CD8-positive, alpha-beta memory T cell (primary cell): ENCODE measurements at regions not wholly inside any gene's neighbourhood (a gene's known extent, or its start where the extent isn't known, plus 50 kb on each side); places are given as distances from the start of the nearest gene placed in this dataset.
"Not testable (repeated sequence)": the region's sequence is repeated elsewhere in the genome, so short reads cannot be mapped to it uniquely, and the experiment has no call there.

Source experiments
- CTCF ChIA-PET: fragments of 350-600 bp; sonication (Branson Sonifier 250); formaldehyde crosslinking; loops from one replicate; lab custom pipeline; 2021; ENCODE audit warnings: antibody characterized with exemption; lab: Charles Lee
- POLR2A ChIA-PET: fragments of 350-600 bp; sonication (Branson Sonifier 250); formaldehyde crosslinking; loops from one replicate; lab custom pipeline; 2021; ENCODE audit warnings: antibody characterized with exemption; lab: Charles Lee
- DNase-seq, 5 donors: peaks; one replicate each; pipeline versions ENCODE4 v3.0.0 to v3.0.0-alpha.2; 2020 to 2022; ENCODE audit warnings: mixed read lengths in 1 of 5
- H3K27ac ChIP-seq: one replicate; pipeline ENCODE4 v1.7.0; 2013; ENCODE audit warnings: low read depth, mild to moderate bottlenecking, low read length, moderate library complexity
- H3K27me3 ChIP-seq: 2 replicates; pipeline ENCODE4 v1.7.0; 2013; ENCODE audit warnings: low read length, mild to moderate bottlenecking; ENCODE audit not compliant: insufficient read depth, poor library complexity, severe bottlenecking
- H3K36me3 ChIP-seq: 2 replicates; pipeline ENCODE4 v1.7.0; 2013; ENCODE audit warnings: mild to moderate bottlenecking, low read length, moderate library complexity; ENCODE audit not compliant: insufficient read depth
- H3K4me1 ChIP-seq: 2 replicates; pipeline ENCODE4 v1.7.0; 2013; ENCODE audit warnings: mild to moderate bottlenecking, low read length, moderate library complexity; ENCODE audit not compliant: insufficient read depth
- H3K4me3 ChIP-seq: 2 replicates; pipeline ENCODE4 v1.7.0; 2013; ENCODE audit warnings: mild to moderate bottlenecking, low read length
- H3K9me3 ChIP-seq: 2 replicates; pipeline ENCODE4 v1.7.0; 2013; ENCODE audit warnings: mild to moderate bottlenecking, low read length
- H3K27ac Mint-ChIP-seq, 8 donors: one replicate each; pipeline ENCODE4 v1.8.0; 2020 to 2021; ENCODE audit warnings: mixed read lengths in 8 of 8, mild to moderate bottlenecking in 6 of 8, inconsistent platforms in 3 of 8, moderate library complexity in 3 of 8
- H3K27me3 Mint-ChIP-seq, 2 donors: one replicate each; pipeline ENCODE4 v1.8.0; 2020 to 2021; ENCODE audit warnings: mixed read lengths in 2 of 2, mild to moderate bottlenecking in 1 of 2, moderate library complexity in 1 of 2
- H3K36me3 Mint-ChIP-seq, 3 donors: one replicate each; pipeline ENCODE4 v1.8.0; 2020 to 2021; ENCODE audit warnings: mixed read lengths in 3 of 3, inconsistent platforms in 1 of 3, mild to moderate bottlenecking in 1 of 3
- H3K4me1 Mint-ChIP-seq, 3 donors: one replicate each; pipeline ENCODE4 v1.8.0; 2020 to 2021; ENCODE audit warnings: mixed read lengths in 3 of 3, inconsistent platforms in 1 of 3, mild to moderate bottlenecking in 1 of 3
- H3K4me3 Mint-ChIP-seq, 7 donors: one replicate each; pipeline ENCODE4 v1.8.0; 2020 to 2021; ENCODE audit warnings: mixed read lengths in 7 of 7, mild to moderate bottlenecking in 6 of 7, moderate library complexity in 4 of 7, inconsistent platforms in 2 of 7
- H3K9me3 Mint-ChIP-seq, 5 donors: one replicate each; pipeline ENCODE4 v1.8.0; 2020 to 2022; ENCODE audit warnings: mixed read lengths in 5 of 5, mild to moderate bottlenecking in 3 of 5, moderate library complexity in 2 of 5, inconsistent platforms in 1 of 5

DNA sequence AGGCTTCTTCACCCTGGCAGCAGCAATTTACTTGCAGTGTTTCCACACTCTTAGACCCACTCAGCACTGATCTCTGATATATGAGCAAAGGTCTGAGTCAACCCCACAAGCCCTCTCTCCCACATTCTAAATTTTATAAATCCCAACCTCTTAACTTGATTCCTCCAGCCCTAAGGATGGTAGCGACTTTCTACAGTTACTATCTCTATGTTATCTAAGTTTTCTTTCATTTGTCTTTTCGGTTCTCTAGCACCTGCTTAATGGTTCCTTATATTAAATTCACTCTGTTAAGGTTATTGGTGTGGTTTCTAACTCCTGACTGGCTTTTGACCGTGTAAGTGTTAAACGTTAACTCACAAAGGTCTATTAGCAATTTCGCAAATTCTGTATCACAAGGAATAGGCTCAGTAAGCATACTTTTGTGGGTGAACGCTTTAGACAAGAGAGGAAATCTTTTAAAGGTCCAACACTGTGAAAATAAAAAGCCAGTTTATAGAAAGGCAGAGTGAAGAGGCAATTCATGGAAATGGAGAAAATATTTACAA is 99.3 kb downstream of the DLEU7 start:
- POLR2A ChIA-PET: no interaction called here
- Mint-ChIP-seq H3K27me3 (peaks cover 0 to 7% of the 10 kb centered on the region in 2 donors), H3K4me1 (peaks cover 8 to 12% (median 9%) of the 10 kb centered on the region in 3 donors), H3K4me3 (no peak overlapping the region), H3K27ac (no peak overlapping the region), H3K36me3 (no peaks in the 10 kb centered on the region), H3K9me3 (no peaks in the 10 kb centered on the region)
- no peaks in the 10 kb centered on the region for H3K9me3 ChIP-seq
- no peak for DNase-seq
- no peak overlapping the region for H3K27ac ChIP-seq
- H3K4me3 ChIP-seq: no peak overlapping the region
- no peaks in the 10 kb centered on the region for H3K27me3 ChIP-seq
- H3K36me3 ChIP-seq: no peaks in the 10 kb centered on the region
- CTCF ChIA-PET: no interaction called here
- H3K4me1 ChIP-seq: no peaks in the 10 kb centered on the region

DNA sequence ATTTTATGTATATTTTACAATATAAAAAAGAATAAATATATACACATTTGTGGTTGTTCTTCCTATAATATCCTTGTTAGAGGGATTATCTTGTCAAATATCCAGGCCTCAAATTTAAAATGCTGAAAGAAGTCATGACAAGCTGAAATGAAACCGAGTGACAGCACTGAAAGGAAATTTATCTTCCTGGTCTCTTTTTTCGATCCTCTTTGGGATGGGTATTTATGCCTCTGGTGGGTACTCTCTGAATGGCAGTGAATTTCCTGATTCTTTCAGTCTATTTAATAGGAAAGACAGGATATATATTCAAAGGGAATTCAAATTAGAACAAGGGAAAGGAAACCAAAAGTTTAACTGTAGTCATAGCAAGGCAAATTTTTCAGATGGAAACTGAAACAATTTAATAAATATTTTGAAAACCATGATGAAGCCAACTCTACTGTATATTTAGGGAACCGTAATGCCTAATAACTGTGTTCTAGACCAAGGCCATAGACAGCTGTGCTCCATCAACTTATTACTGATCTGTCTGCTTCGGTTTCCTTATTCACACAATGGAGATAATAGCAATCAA is 97.9 kb downstream of the DLEU7 start:
- DNase-seq: no peak
- no peaks in the 10 kb centered on the region for H3K36me3 ChIP-seq
- H3K4me1 ChIP-seq: no peaks in the 10 kb centered on the region
- H3K27ac ChIP-seq: no peak overlapping the region
- Mint-ChIP-seq H3K27me3 (peaks cover 1 to 12% of the 10 kb centered on the region in 2 donors), H3K4me3 (no peak overlapping the region), H3K27ac (no peak overlapping the region), H3K4me1 (peaks cover 8 to 12% (median 9%) of the 10 kb centered on the region in 3 donors), H3K9me3 (peaks cover 0 to 4% (median 0%) of the 10 kb centered on the region in 5 donors), H3K36me3 (peaks cover 0 to 6% (median 0%) of the 10 kb centered on the region in 3 donors)
- H3K27me3 ChIP-seq: no peaks in the 10 kb centered on the region
- no peaks in the 10 kb centered on the region for H3K9me3 ChIP-seq
- H3K4me3 ChIP-seq: no peak overlapping the region
- ChIA-PET POLR2A (no interaction called here), CTCF (no interaction called here)

DNA sequence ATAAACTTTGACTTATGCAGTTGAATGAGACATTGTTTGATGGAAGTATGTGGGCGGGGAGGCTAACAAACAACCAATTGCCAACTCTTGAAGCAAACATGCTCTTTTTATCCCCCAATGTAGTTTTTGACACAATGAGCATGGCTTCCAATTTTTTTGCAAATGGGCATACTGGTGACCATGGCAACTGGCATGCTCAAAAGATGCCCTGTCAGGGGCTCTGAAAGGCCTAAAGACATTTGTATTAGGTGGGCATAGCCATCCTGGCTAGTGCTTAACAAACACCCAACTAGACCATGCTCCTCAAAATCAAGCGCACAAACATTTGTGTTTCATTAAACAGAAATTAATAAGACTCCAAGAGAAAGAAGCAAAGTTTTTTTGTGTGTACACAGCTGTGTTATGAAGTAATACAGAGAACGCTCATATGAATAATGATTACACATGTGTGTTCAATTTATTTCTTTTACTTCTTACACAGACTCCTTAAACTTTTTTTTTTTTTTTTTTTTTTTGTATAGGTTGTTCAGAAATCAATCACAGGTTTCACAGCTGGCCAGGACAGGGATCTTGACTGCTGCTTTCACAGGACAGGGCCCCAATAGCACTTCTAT is 95.6 kb downstream of the DLEU7 start:
- H3K36me3 ChIP-seq: no peaks in the 10 kb centered on the region
- Mint-ChIP-seq H3K9me3 (peaks cover 0 to 4% (median 0%) of the 10 kb centered on the region in 5 donors), H3K4me3 (no peak overlapping the region), H3K4me1 (peaks cover 2 to 4% (median 3%) of the 10 kb centered on the region in 3 donors), H3K36me3 (peaks cover 0 to 10% (median 0%) of the 10 kb centered on the region in 3 donors), H3K27ac (no peak overlapping the region), H3K27me3 (peaks cover 6 to 24% of the 10 kb centered on the region in 2 donors)
- no peaks in the 10 kb centered on the region for H3K9me3 ChIP-seq
- H3K4me3 ChIP-seq: no peak overlapping the region
- ChIA-PET POLR2A (no interaction called here), CTCF (no interaction called here)
- H3K27ac ChIP-seq: no peak overlapping the region
- DNase-seq: no peak
- no peaks in the 10 kb centered on the region for H3K4me1 ChIP-seq
- H3K27me3 ChIP-seq: no peaks in the 10 kb centered on the region

- H3K4me1 Mint-ChIP-seq, H3K9me3 Mint-ChIP-seq, H3K4me3 Mint-ChIP-seq, DNase-seq, H3K27ac Mint-ChIP-seq, H3K4me1 ChIP-seq, H3K4me3 ChIP-seq, H3K27ac ChIP-seq, H3K27me3 ChIP-seq, H3K36me3 ChIP-seq, POLR2A ChIA-PET, H3K9me3 ChIP-seq: not testable (repeated sequence)
- Mint-ChIP-seq H3K27me3 (peaks cover 8 to 21% of the 10 kb centered on the region in 2 donors), H3K36me3 (peaks cover 0 to 22% (median 0%) of the 10 kb centered on the region in 3 donors)
- CTCF ChIA-PET: interaction anchor here (1.3 kb wide), 1 partner anchor 23 kb away, joined by 3 read pairs; no protein-coding TSS in a partner anchor
Measured at GRCh38 chr13:50753221-50753620, 90.3 kb downstream of the DLEU7 start.

- POLR2A ChIA-PET, H3K27me3 ChIP-seq, H3K27ac ChIP-seq, H3K36me3 ChIP-seq, H3K4me3 Mint-ChIP-seq, H3K4me1 ChIP-seq, H3K4me1 Mint-ChIP-seq, H3K9me3 ChIP-seq, DNase-seq, H3K9me3 Mint-ChIP-seq, H3K27ac Mint-ChIP-seq, H3K4me3 ChIP-seq: not testable (repeated sequence)
- CTCF ChIA-PET: interaction anchor here (1.8 kb wide), 1 partner anchor 137 kb away, joined by 4 read pairs; no protein-coding TSS in a partner anchor
- H3K36me3 Mint-ChIP-seq: peaks cover 0 to 20% (median 4%) of the 10 kb centered on the region in 3 donors
- peaks cover 6 to 18% of the 10 kb centered on the region in 2 donors for H3K27me3 Mint-ChIP-seq
Measured at GRCh38 chr13:50755862-50756685, 87.4 kb downstream of the DLEU7 start.

DNA sequence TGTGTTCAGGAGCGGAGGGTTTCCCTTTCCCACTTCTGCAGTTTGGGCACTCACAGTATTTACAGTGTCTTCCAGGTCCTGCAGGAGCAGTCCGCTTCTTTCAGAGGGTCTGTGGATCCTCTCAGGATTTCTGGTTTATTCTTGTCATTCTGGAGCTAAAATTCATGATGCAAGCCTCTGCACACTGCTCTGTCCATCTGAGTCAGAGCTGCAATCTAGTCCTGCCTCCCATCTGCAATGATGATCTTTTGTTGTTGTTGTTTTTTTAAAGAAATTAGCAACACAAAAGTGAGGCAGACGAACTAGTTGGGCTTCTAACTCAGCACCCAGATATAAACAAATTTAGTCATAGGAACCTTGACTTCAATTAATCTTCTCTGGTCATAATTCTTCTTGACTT is 86.5 kb downstream of the DLEU7 start:
- Mint-ChIP-seq H3K9me3 (no peaks in the 10 kb centered on the region), H3K36me3 (peaks cover 0 to 20% (median 4%) of the 10 kb centered on the region in 3 donors), H3K27ac (no peak overlapping the region), H3K4me1 (peaks cover 0 to 7% (median 3%) of the 10 kb centered on the region in 3 donors), H3K27me3 (peaks cover 6 to 13% of the 10 kb centered on the region in 2 donors), H3K4me3 (no peak overlapping the region)
- no peaks in the 10 kb centered on the region for H3K9me3 ChIP-seq
- no peaks in the 10 kb centered on the region for H3K4me1 ChIP-seq
- H3K27ac ChIP-seq: no peak overlapping the region
- H3K27me3 ChIP-seq: no peaks in the 10 kb centered on the region
- H3K36me3 ChIP-seq: no peaks in the 10 kb centered on the region
- no peak for DNase-seq
- POLR2A ChIA-PET: no interaction called here
- no peak overlapping the region for H3K4me3 ChIP-seq
- CTCF ChIA-PET: interaction anchor here (1.8 kb wide), 1 partner anchor 136 kb away, joined by 4 read pairs; no protein-coding TSS in a partner anchor

- H3K9me3 ChIP-seq: no peaks in the 10 kb centered on the region
- Mint-ChIP-seq H3K27ac (no peak overlapping the region), H3K9me3 (no peaks in the 10 kb centered on the region), H3K36me3 (peaks cover 0 to 15% (median 6%) of the 10 kb centered on the region in 3 donors), H3K4me1 (peaks cover 0 to 7% (median 3%) of the 10 kb centered on the region in 3 donors), H3K4me3 (no peak overlapping the region), H3K27me3 (peaks cover 3 to 6% of the 10 kb centered on the region in 2 donors)
- H3K27ac ChIP-seq: no peak overlapping the region
- H3K36me3 ChIP-seq: no peaks in the 10 kb centered on the region
- H3K27me3 ChIP-seq: no peaks in the 10 kb centered on the region
- no peak for DNase-seq
- H3K4me1 ChIP-seq: no peaks in the 10 kb centered on the region
- ChIA-PET CTCF (no interaction called here), POLR2A (no interaction called here)
- H3K4me3 ChIP-seq: no peak overlapping the region
Measured at GRCh38 chr13:50758796-50759195, 84.7 kb downstream of the DLEU7 start.
